ENCODE measurements at regions not wholly inside any gene's neighbourhood (a gene's known extent, or its start where the extent isn't known, plus 50 kb on each side); places are given as distances from the start of the nearest gene placed in this dataset.

GRCh38 chr1:215397106-215397505 lies 170.0 kb upstream of the KCTD3 start:
- TF ChIP-seq POLR2A (IDR thresholded peaks at IDR 0.05), result no peak
- no peak for TF ChIP-seq CTCF (IDR thresholded peaks at IDR 0.05)
- no peak for TF ChIP-seq EP300 (IDR thresholded peaks at IDR 0.05)
